Large intestine (tissue), 3 donors: ENCODE measurements at regions not wholly inside any gene's neighbourhood (a gene's known extent, or its start where the extent isn't known, plus 50 kb on each side); places are given as distances from the start of the nearest gene placed in this dataset.
A peak's percentile ranks its signal among the peaks of the same experiment; 100 is the strongest.

ENCODE experiments used
- DNase-seq, 2 donors: peaks; one replicate each; pipeline versions ENCODE4 v3.0.0 to v3.0.0-alpha.2; 2013
- H3K27ac ChIP-seq: one replicate; pipeline ENCODE4 v1.5.1; 2013; ENCODE audit warnings: low read length
- H3K27me3 ChIP-seq: 2 replicates; pipeline ENCODE4 v1.6.1; 2013; ENCODE audit warnings: low read length; ENCODE audit not compliant: control insufficient read depth, insufficient read depth
- H3K36me3 ChIP-seq: 2 replicates; pipeline ENCODE4 v1.6.1; 2013; ENCODE audit warnings: low read length; ENCODE audit not compliant: control insufficient read depth, insufficient read depth
- H3K4me1 ChIP-seq: one replicate; pipeline ENCODE4 v1.6.1; 2013; ENCODE audit warnings: low read length; ENCODE audit not compliant: control insufficient read depth, insufficient read depth
- H3K4me3 ChIP-seq: one replicate; pipeline ENCODE4 v1.5.1; 2013; ENCODE audit warnings: low read length
- H3K9me3 ChIP-seq: one replicate; pipeline ENCODE4 v1.6.1; 2013; ENCODE audit warnings: mild to moderate bottlenecking, low read depth, low read length, moderate library complexity; ENCODE audit not compliant: control insufficient read depth
- WGBS: methylation state at CpG from one replicate; pipeline ENCODE4 v1.1.5; 2013; ENCODE audit warnings: low lambda C conversion rate; ENCODE audit not compliant: insufficient coverage; 5-methylcytosine and 5-hydroxymethylcytosine counted together

DNA sequence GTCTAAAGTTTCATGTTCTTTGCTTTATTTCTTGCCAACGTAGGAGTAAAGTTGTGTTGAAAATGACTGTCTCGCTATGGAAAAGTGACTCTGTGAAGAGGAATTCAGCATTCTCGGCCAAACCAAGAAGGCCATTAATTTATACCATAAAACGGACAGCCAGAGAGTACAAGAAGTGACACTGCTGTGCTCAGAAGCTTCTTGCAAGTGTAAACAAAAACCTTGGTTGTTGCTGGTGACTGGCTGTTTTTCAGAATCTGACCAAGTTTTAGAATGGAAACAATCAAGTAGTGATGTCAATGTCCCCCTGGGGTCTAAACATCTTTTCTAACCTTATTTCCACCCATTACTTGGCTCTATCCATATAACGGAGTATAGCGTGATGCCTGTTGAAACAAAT is 201.9 kb downstream of the INHBA start:
- WGBS = 92% methylated on average over 2 of the region's 6 CpGs
- no peak for DNase-seq
- no peak overlapping the region for H3K4me3 ChIP-seq
- H3K27me3 ChIP-seq = no peaks in the 10 kb centered on the region
- no peak overlapping the region for H3K27ac ChIP-seq
- no peaks in the 10 kb centered on the region for H3K4me1 ChIP-seq
- H3K9me3 ChIP-seq = no peaks in the 10 kb centered on the region
- no peaks in the 10 kb centered on the region for H3K36me3 ChIP-seq

GRCh38 chr7:41492603-41493002 is 210.3 kb downstream of the INHBA start:
- Histone ChIP-seq H3K27ac (no peak overlapping the region), H3K27me3 (no peaks in the 10 kb centered on the region), H3K4me3 (no peak overlapping the region), H3K4me1 (no peaks in the 10 kb centered on the region), H3K9me3 (no peaks in the 10 kb centered on the region), H3K36me3 (no peaks in the 10 kb centered on the region)
- no CpG with 5 or more reads among the region's 4 CpGs for WGBS
- no peak for DNase-seq

- no CpG with 5 or more reads among the region's 3 CpGs for WGBS
- Histone ChIP-seq H3K9me3 (no peaks in the 10 kb centered on the region), H3K27me3 (no peaks in the 10 kb centered on the region), H3K36me3 (no peaks in the 10 kb centered on the region), H3K4me1 (no peaks in the 10 kb centered on the region), H3K4me3 (no peak overlapping the region), H3K27ac (no peak overlapping the region)
- peak in 1 of 2 donors; percentile 6 for DNase-seq
These were observed 210.9 kb downstream of the INHBA start for GRCh38 chr7:41491883-41492471.

- no peaks in the 10 kb centered on the region for H3K27me3 ChIP-seq
- DNase-seq = peak in 1 of 2 donors; percentile 24
- no peak overlapping the region for H3K27ac ChIP-seq
- no peaks in the 10 kb centered on the region for H3K4me1 ChIP-seq
- H3K9me3 ChIP-seq = no peaks in the 10 kb centered on the region
- no peak overlapping the region for H3K4me3 ChIP-seq
- no peaks in the 10 kb centered on the region for H3K36me3 ChIP-seq
- 71% methylated on average over 4 of the region's 5 CpGs for WGBS
These were observed 211.6 kb downstream of the INHBA start for GRCh38 chr7:41491308-41491707.

DNA sequence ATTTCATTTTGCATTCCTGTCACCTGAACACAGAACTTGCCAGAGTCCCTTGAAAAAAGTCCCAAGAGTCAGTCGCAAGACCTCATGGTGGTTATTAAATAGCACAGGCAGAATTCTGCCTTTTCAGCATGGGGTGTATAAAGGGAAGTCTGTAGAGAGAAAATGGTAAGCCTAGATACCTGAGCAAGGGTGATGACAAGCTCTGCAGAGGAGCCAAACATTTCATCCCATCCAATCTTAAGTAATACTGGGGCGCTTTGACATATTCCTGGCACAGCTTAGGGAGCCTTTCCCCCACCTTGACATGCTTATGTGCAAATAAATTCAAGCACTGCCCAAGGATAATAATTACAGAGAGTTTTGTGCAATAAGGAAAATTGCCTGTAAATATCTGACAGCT is 213.0 kb downstream of the INHBA start:
- Histone ChIP-seq H3K4me1 (no peaks in the 10 kb centered on the region), H3K4me3 (no peak overlapping the region), H3K27me3 (no peaks in the 10 kb centered on the region), H3K36me3 (no peaks in the 10 kb centered on the region), H3K27ac (no peak overlapping the region), H3K9me3 (no peaks in the 10 kb centered on the region)
- DNase-seq = no peak
- WGBS = 100% methylated on average over 1 of the region's 2 CpGs

- 82% methylated on average over 2 of the region's 7 CpGs for WGBS
- Histone ChIP-seq H3K27ac (no peak overlapping the region), H3K9me3 (no peaks in the 10 kb centered on the region), H3K27me3 (no peaks in the 10 kb centered on the region), H3K4me1 (no peaks in the 10 kb centered on the region), H3K4me3 (no peak overlapping the region), H3K36me3 (no peaks in the 10 kb centered on the region)
- DNase-seq = no peak
These were observed 215.5 kb downstream of the INHBA start for GRCh38 chr7:41487229-41487940.

DNA sequence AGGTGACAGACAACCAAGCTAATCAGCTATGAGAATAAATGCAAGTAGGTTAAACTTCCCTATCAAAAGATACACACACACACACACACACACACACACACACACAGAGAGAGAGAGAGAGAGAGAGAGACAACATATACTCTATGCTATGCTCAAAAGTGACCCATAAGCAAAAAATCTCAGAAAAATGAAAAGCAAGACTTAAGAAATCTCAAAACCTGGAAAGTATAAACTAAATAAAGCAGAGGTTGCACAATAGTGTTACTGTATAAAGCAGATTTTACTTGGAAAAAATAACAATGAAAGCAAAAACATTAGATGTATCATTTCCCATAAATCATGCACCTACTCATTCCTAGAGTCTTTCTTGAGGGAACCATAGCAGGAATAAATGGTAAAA is 221.5 kb downstream of the INHBA start:
- H3K36me3 ChIP-seq = no peaks in the 10 kb centered on the region
- no peak overlapping the region for H3K4me3 ChIP-seq
- H3K9me3 ChIP-seq = peaks cover 3% of the 10 kb centered on the region
- no peak for DNase-seq
- no peak overlapping the region for H3K27ac ChIP-seq
- no peaks in the 10 kb centered on the region for H3K27me3 ChIP-seq
- no peaks in the 10 kb centered on the region for H3K4me1 ChIP-seq

DNA sequence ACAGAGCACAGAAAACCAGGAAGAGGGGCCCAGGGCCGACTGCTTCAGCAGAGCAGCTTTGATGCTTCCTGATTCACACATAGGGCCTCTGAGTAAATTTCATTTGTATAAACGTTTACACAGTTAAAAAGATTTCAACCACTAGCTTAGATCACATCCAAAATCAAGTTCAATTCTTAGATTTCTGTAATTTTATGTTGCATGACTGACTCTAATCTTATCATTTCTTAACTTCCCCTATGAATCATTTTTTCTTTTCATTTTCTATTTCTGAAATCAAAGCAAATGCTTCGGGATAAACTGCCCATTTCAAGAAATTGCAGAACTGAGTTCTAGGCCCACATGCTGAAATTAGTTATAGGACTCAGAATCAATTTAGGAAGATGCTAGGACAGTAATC is 224.7 kb downstream of the INHBA start:
- DNase-seq = no peak
- no peaks in the 10 kb centered on the region for H3K36me3 ChIP-seq
- no peak overlapping the region for H3K4me3 ChIP-seq
- no peak overlapping the region for H3K27ac ChIP-seq
- H3K9me3 ChIP-seq = peaks cover 3% of the 10 kb centered on the region
- no peaks in the 10 kb centered on the region for H3K27me3 ChIP-seq
- 30% methylated on average over 1 of the region's 3 CpGs for WGBS
- no peaks in the 10 kb centered on the region for H3K4me1 ChIP-seq

DNA sequence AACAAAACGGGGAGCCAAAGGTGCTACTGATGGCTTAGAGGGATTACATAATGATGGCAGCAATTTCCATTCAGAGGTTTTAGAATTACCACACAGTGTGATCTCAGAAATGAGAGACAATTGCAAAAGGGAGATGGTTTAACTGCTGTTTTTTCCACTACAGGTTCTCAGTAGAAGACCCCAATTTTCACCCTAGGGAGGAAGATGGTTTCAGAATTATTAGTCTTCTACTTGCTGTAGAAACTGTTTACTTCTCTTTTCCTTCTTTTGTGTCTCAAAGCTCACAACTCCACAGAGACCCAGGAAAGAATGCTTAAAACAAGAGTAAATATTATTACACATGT is 226.5 kb downstream of the INHBA start:
- Histone ChIP-seq H3K4me3 (no peak overlapping the region), H3K36me3 (no peaks in the 10 kb centered on the region), H3K9me3 (peaks cover 3% of the 10 kb centered on the region), H3K27ac (no peak overlapping the region), H3K4me1 (no peaks in the 10 kb centered on the region), H3K27me3 (no peaks in the 10 kb centered on the region)
- DNase-seq = no peak
- WGBS = no CpG with 5 or more reads among the region's 1 CpG

- Histone ChIP-seq H3K27me3 (no peaks in the 10 kb centered on the region), H3K4me1 (no peaks in the 10 kb centered on the region), H3K4me3 (no peak overlapping the region), H3K9me3 (peaks cover 3% of the 10 kb centered on the region), H3K27ac (no peak overlapping the region), H3K36me3 (no peaks in the 10 kb centered on the region)
- WGBS = 67% methylated on average over 1 of the region's 2 CpGs
- no peak for DNase-seq
These were observed 227.0 kb downstream of the INHBA start for GRCh38 chr7:41475801-41476459.
